HCT116 (cell line): ENCODE measurements at regions not wholly inside any gene's neighbourhood (a gene's known extent, or its start where the extent isn't known, plus 50 kb on each side); places are given as distances from the start of the nearest gene placed in this dataset.

ENCODE experiments used
- ATAC-seq: fragments of 200-7000 bp; cut with Tn5 transposase; 2 replicates; pipeline ENCODE4 v1.9.1; 2020; ENCODE audit warnings: mild to moderate bottlenecking, moderate library complexity
- BruUV-seq: library from RNA; stranded (reverse); fragments of 400-500 nt; replicated peaks from 2 replicates; lab custom pipeline; 2021; lab: Mats Ljungman, UMichigan
- CTCF ChIA-PET: fragments of 300-600 bp; sonication (Branson Sonifier 250); formaldehyde crosslinking; loops from one replicate; lab custom pipeline; 2021; ENCODE audit warnings: antibody characterized with exemption; lab: Charles Lee
- POLR2A ChIA-PET: fragments of 300-600, 350-600 bp; sonication (Branson Sonifier 250); formaldehyde crosslinking; loops from one replicate; lab custom pipeline; 2021; ENCODE audit warnings: antibody characterized with exemption; lab: Charles Lee
- RAD21 ChIA-PET, 2 experiments: fragments of 300-600 bp; sonication (Branson Sonifier 250); formaldehyde crosslinking; loops; one replicate each; lab custom pipeline; 2023; ENCODE audit warnings: low total read pairs in 2 of 2; ENCODE audit not compliant: uncharacterized antibody in 2 of 2, unreplicated experiment in 2 of 2, low non-redundant PET in 1 of 2; lab: Charles Lee
- DNase-seq: peaks from one replicate; pipeline ENCODE4 v3.0.0-alpha.2; 2010; ENCODE audit warnings: low read depth, low spot score
- H2AFZ ChIP-seq: fragments of 200-600 bp; shearing (Covaris generic), sonication (generic); 2 replicates; pipeline ENCODE4 v1.6.1; 2017; ENCODE audit warnings: low read depth, mixed run types, mixed read lengths, antibody characterized with exemption, low read length; ENCODE audit not compliant: poor library complexity, severe bottlenecking
- H3K27ac ChIP-seq: 2 replicates; pipeline ENCODE4 v1.5.1; 2012; ENCODE audit warnings: low read depth, low read length
- H3K27me3 ChIP-seq: fragments of 200-600 bp; sonication (generic); 2 replicates; pipeline ENCODE4 v1.6.1; 2016; ENCODE audit warnings: mixed run types, low read length, mixed read lengths; ENCODE audit not compliant: insufficient read depth
- H3K36me3 ChIP-seq, 2 experiments: fragments of 200-500 bp in 1 of 2; fragments of 200-600 bp in 1 of 2; sonication (Bioruptor generic) in 1 of 2; sonication (generic) in 1 of 2; 2 replicates each; pipeline versions ENCODE4 v1.5.1 to v1.6.1; 2014 to 2016; ENCODE audit warnings: low read length in 2 of 2, inconsistent platforms in 1 of 2, mixed read lengths in 1 of 2, mixed run types in 1 of 2; ENCODE audit not compliant: insufficient read depth in 2 of 2, control insufficient read depth in 1 of 2
- H3K4me1 ChIP-seq, 2 experiments: fragments of 200-600 bp in 1 of 2; sonication (generic) in 1 of 2; 2 replicates each; pipeline versions ENCODE4 v1.5.1 to v1.6.1; 2012 to 2017; ENCODE audit warnings: low read length in 2 of 2, inconsistent platforms in 1 of 2, mild to moderate bottlenecking in 1 of 2, mixed read lengths in 1 of 2, mixed run types in 1 of 2, moderate library complexity in 1 of 2; ENCODE audit not compliant: insufficient read depth in 2 of 2, control insufficient read depth in 1 of 2
- H3K4me2 ChIP-seq: fragments of 200-600 bp; sonication (generic); 2 replicates; pipeline ENCODE4 v1.6.1; 2017; ENCODE audit warnings: mixed run types, low read length, mixed read lengths
- H3K4me3 ChIP-seq, 2 experiments: fragments of 200-600 bp in 1 of 2; sonication (generic) in 1 of 2; replicated peaks in 1 of 2; 2 replicates each; pipeline ENCODE4 v1.5.1; 2011 to 2016; ENCODE audit warnings: low read length in 2 of 2, control low read depth in 1 of 2, low read depth in 1 of 2, mild to moderate bottlenecking in 1 of 2, mixed read lengths in 1 of 2, mixed run types in 1 of 2
- H3K79me2 ChIP-seq: fragments of 200-600 bp; sonication (generic); 2 replicates; pipeline ENCODE4 v1.6.1; 2017; ENCODE audit warnings: mild to moderate bottlenecking, mixed run types, low read length, moderate library complexity, mixed read lengths; ENCODE audit not compliant: insufficient read depth
- H3K9ac ChIP-seq: fragments of 200-600 bp; sonication (generic); 2 replicates; pipeline ENCODE4 v1.6.1; 2016; ENCODE audit warnings: low read length, mixed read lengths
- H3K9me2 ChIP-seq: fragments of 200-600 bp; sonication (generic), shearing (Covaris generic); 2 replicates; pipeline ENCODE4 v1.6.1; 2017; ENCODE audit warnings: mixed run types, mild to moderate bottlenecking, moderate library complexity; ENCODE audit not compliant: insufficient read depth
- H3K9me3 ChIP-seq, 2 experiments: fragments of 200-500 bp in 1 of 2; fragments of 200-600 bp in 1 of 2; sonication (Bioruptor generic) in 1 of 2; sonication (generic) in 1 of 2; 2 replicates each; pipeline ENCODE4 v1.6.1; 2014 to 2017; ENCODE audit warnings: low read length in 2 of 2, mixed read lengths in 2 of 2, inconsistent platforms in 1 of 2, low read depth in 1 of 2, mild to moderate bottlenecking in 1 of 2, mixed run types in 1 of 2, moderate library complexity in 1 of 2; ENCODE audit not compliant: control insufficient read depth in 1 of 2, insufficient read depth in 1 of 2
- H4K20me1 ChIP-seq: fragments of 200-600 bp; sonication (generic), shearing (Covaris generic); 2 replicates; pipeline ENCODE4 v1.6.1; 2017; ENCODE audit warnings: mixed run types, mild to moderate bottlenecking, moderate library complexity; ENCODE audit not compliant: insufficient read depth
- CBX3 ChIP-seq: IDR thresholded peaks from 2 replicates; pipeline ENCODE4 v1.6.1; 2012; ENCODE audit warnings: low read depth
- EGR1 ChIP-seq: IDR thresholded peaks from 2 replicates; pipeline ENCODE4 v1.6.1; 2012; ENCODE audit warnings: low read depth
- ELF1 ChIP-seq: IDR thresholded peaks from 2 replicates; pipeline ENCODE4 v1.6.1; 2012; ENCODE audit warnings: low read depth, borderline replicate concordance
- EZH2phosphoT487 ChIP-seq: fragments of 200-600 bp; IDR thresholded peaks from 2 replicates; pipeline ENCODE4 v1.6.1; 2018; ENCODE audit warnings: antibody characterized with exemption, borderline replicate concordance
- FOSL1 ChIP-seq: IDR thresholded peaks from 2 replicates; pipeline ENCODE4 v1.6.1; 2012; ENCODE audit warnings: low read depth
- JUND ChIP-seq: IDR thresholded peaks from 2 replicates; pipeline ENCODE4 v1.6.1; 2012
- RAD21 ChIP-seq: IDR thresholded peaks from 2 replicates; pipeline ENCODE4 v1.6.1; 2012; ENCODE audit warnings: low read depth, mild to moderate bottlenecking
- REST ChIP-seq: IDR thresholded peaks from 2 replicates; pipeline ENCODE4 v1.6.1; 2012; ENCODE audit warnings: low read depth
- SP1 ChIP-seq: IDR thresholded peaks from 2 replicates; pipeline ENCODE4 v1.6.1; 2012; ENCODE audit warnings: low read depth
- intact Hi-C: fragments of 100-400 bp; cut with micrococcal nuclease; formaldehyde crosslinking; loops from 2 replicates; pipeline ENCODE4 v1.10.0; 2022

- H3K79me2 ChIP-seq, result no peaks in the 10 kb centered on the region
- H3K27me3 ChIP-seq, result no peaks in the 10 kb centered on the region
- no peaks in the 10 kb centered on the region for H4K20me1 ChIP-seq
- no peak overlapping the region for H3K27ac ChIP-seq
- ATAC-seq, result no peak
- no peaks in the 10 kb centered on the region for H3K9me3 ChIP-seq
- H3K9ac ChIP-seq, result no peak overlapping the region
- TF ChIP-seq FOSL1, result peak; percentile 37; the same call in 1 of the 2 replicates
- no peak for TF ChIP-seq ELF1
- TF ChIP-seq SP1, result 0 out of 2 replicates have a peak, but pooled peaks have one; percentile 17
- TF ChIP-seq RAD21, result 0 out of 2 replicates have a peak, but pooled peaks have one; percentile 4
- TF ChIP-seq JUND, result peak; percentile 41
- 0 out of 2 replicates have a peak overlapping the region, but pooled peaks have one; percentile 7 for H3K4me2 ChIP-seq
- no peak overlapping the region for H2AFZ ChIP-seq
- RAD21 ChIA-PET, result no interaction called here
- DNase-seq, result peak; percentile 15
- intact Hi-C loops, result no loop called here
- POLR2A ChIA-PET, result no interaction called here
- BruUV-seq, result no TSS peak
- H3K9me2 ChIP-seq, result no peaks in the 10 kb centered on the region
- no peak overlapping the region for H3K4me3 ChIP-seq
- CTCF ChIA-PET, result no interaction called here
- no peaks in the 10 kb centered on the region for H3K36me3 ChIP-seq
- peaks cover 0 to 15% of the 10 kb centered on the region in 2 experiments; a peak in 2 of 4 replicates for H3K4me1 ChIP-seq
Measured at GRCh38 chr4:119729835-119730670, 101.4 kb upstream of the PDE5A start.

- DNase-seq (no peak), ATAC-seq (peak; percentile 22)
- no peak overlapping the region for H3K27ac ChIP-seq
- no peaks in the 10 kb centered on the region for H3K9me2 ChIP-seq
- RAD21 ChIA-PET, result no interaction called here
- H3K4me2 ChIP-seq, result no peak overlapping the region
- peaks cover 0 to 15% of the 10 kb centered on the region in 2 experiments; a peak in 2 of 4 replicates for H3K4me1 ChIP-seq
- H3K9me3 ChIP-seq, result no peaks in the 10 kb centered on the region
- no peaks in the 10 kb centered on the region for H3K27me3 ChIP-seq
- H3K4me3 ChIP-seq, result no peak overlapping the region
- no peaks in the 10 kb centered on the region for H3K36me3 ChIP-seq
- intact Hi-C loops, result no loop called here
- CTCF ChIA-PET, result no interaction called here
- no peak overlapping the region for H3K9ac ChIP-seq
- no peak overlapping the region for H2AFZ ChIP-seq
- H4K20me1 ChIP-seq, result no peaks in the 10 kb centered on the region
- BruUV-seq, result no TSS peak
- H3K79me2 ChIP-seq, result no peaks in the 10 kb centered on the region
- TF ChIP-seq EGR1 (no peak), CBX3 (peak; percentile 57; the same call in 1 of the 2 replicates), EZH2phosphoT487 (no peak), SP1 (peak; percentile 17; the same call in 1 of the 2 replicates), REST (no peak), FOSL1 (no peak), RAD21 (no peak), ELF1 (no peak)
- TF ChIP-seq, all 23 proteins: peak for 2
- POLR2A ChIA-PET, result no interaction called here
Measured at GRCh38 chr4:119728692-119729593, 100.3 kb upstream of the PDE5A start.
